ENCODE measurements at regions not wholly inside any gene's neighbourhood (a gene's known extent, or its start where the extent isn't known, plus 50 kb on each side); places are given as distances from the start of the nearest gene placed in this dataset.

GRCh38 chr7:153006452-153006851 lies 246.9 kb downstream of the ACTR3B start (continued):
- no peak for TF ChIP-seq ZNF425 (CRISPR knock-in tag; conservative IDR thresholded peaks at IDR 0.05)
- no peak for TF ChIP-seq ZNF532 (CRISPR knock-in tag; IDR thresholded peaks at IDR 0.05; ENCODE audit: borderline replicate concordance)

GRCh38 chr7:153006911-153007310 lies 247.4 kb downstream of the ACTR3B start:
- TF ChIP-seq ETV6 (CRISPR knock-in tag; IDR thresholded peaks at IDR 0.05) (no peak), ZNF138 (CRISPR knock-in tag; conservative IDR thresholded peaks at IDR 0.05) (no peak), ZNF317 (CRISPR knock-in tag; IDR thresholded peaks at IDR 0.05; ENCODE audit: borderline replicate concordance, low read depth) (no peak), USF1 (CRISPR knock-in tag; IDR thresholded peaks at IDR 0.05) (no peak), NFATC4 (CRISPR knock-in tag; IDR thresholded peaks at IDR 0.05) (no peak), E2F5 (CRISPR knock-in tag; IDR thresholded peaks at IDR 0.05) (no peak), ZNF232 (CRISPR knock-in tag; IDR thresholded peaks at IDR 0.05) (no peak), IRF1 (CRISPR knock-in tag; IDR thresholded peaks at IDR 0.05) (no peak), GTF2I (CRISPR knock-in tag; conservative IDR thresholded peaks at IDR 0.05) (no peak), ZSCAN18 (CRISPR knock-in tag; IDR thresholded peaks at IDR 0.05) (no peak), MXD4 (CRISPR knock-in tag; IDR thresholded peaks at IDR 0.05; ENCODE audit: borderline replicate concordance) (no peak), HMGXB4 (CRISPR knock-in tag; IDR thresholded peaks at IDR 0.05) (no peak), EMX1 (CRISPR knock-in tag; IDR thresholded peaks at IDR 0.05) (no peak), STAT6 (CRISPR knock-in tag; conservative IDR thresholded peaks at IDR 0.05; ENCODE audit: low read depth) (no peak), AR (CRISPR knock-in tag; IDR thresholded peaks at IDR 0.05) (no peak)
- Mint-ChIP-seq H3K36me3 (peaks cover 16% of the 10 kb centered on the region), H3K4me1 (peaks cover 26% of the 10 kb centered on the region), H3K9me3 (peaks cover 23% of the 10 kb centered on the region), H3K4me3 (no peak overlapping the region), H3K27ac (no peak overlapping the region), H3K27me3 (ENCODE audit: low read depth) (peaks cover 19% of the 10 kb centered on the region)
- DNase-seq (ENCODE audit: low spot score) (no peak), ATAC-seq (no peak)
- POLR2A ChIA-PET: no interaction called here
- CTCF ChIA-PET: no interaction called here

All from WTC11 (cell line).